ENCODE measurements at regions not wholly inside any gene's neighbourhood (a gene's known extent, or its start where the extent isn't known, plus 50 kb on each side); places are given as distances from the start of the nearest gene placed in this dataset.

GRCh38 chr13:58302349-58302748, 670.8 kb downstream of the PCDH17 start:
- no peaks in the 10 kb centered on the region for H4K20me1 ChIP-seq (ENCODE audit: insufficient read depth)
- no peaks in the 10 kb centered on the region for H3K27me3 ChIP-seq (ENCODE audit: insufficient read depth, low read depth)
- no peaks in the 10 kb centered on the region for H3K4me1 ChIP-seq (ENCODE audit: low read depth, poor library complexity, severe bottlenecking)
- H3K4me3 ChIP-seq (IDR thresholded peaks at IDR 0.05; ENCODE audit: insufficient read depth, low read depth, low read length) = no peak overlapping the region
- no peaks in the 10 kb centered on the region for H3K36me3 ChIP-seq (ENCODE audit: insufficient read depth)
- H3K9ac ChIP-seq = no peak overlapping the region
- no peak overlapping the region for H3K27ac ChIP-seq
- H2AFZ ChIP-seq (ENCODE audit: low read depth) = no peak overlapping the region
- no peak overlapping the region for H3K4me2 ChIP-seq
- TF ChIP-seq, protein P1, sequence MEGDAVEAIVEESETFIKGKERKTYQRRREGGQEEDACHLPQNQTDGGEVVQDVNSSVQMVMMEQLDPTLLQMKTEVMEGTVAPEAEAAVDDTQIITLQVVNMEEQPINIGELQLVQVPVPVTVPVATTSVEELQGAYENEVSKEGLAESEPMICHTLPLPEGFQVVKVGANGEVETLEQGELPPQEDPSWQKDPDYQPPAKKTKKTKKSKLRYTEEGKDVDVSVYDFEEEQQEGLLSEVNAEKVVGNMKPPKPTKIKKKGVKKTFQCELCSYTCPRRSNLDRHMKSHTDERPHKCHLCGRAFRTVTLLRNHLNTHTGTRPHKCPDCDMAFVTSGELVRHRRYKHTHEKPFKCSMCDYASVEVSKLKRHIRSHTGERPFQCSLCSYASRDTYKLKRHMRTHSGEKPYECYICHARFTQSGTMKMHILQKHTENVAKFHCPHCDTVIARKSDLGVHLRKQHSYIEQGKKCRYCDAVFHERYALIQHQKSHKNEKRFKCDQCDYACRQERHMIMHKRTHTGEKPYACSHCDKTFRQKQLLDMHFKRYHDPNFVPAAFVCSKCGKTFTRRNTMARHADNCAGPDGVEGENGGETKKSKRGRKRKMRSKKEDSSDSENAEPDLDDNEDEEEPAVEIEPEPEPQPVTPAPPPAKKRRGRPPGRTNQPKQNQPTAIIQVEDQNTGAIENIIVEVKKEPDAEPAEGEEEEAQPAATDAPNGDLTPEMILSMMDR (conservative IDR thresholded peaks at IDR 0.05; ENCODE audit: low read depth, low read length) = no peak
- H3K79me2 ChIP-seq (ENCODE audit: insufficient read depth, low read depth) = no peaks in the 10 kb centered on the region

GRCh38 chr13:58306062-58306461, 674.5 kb downstream of the PCDH17 start:
- Histone ChIP-seq H3K9ac (no peak overlapping the region), H3K27me3 (ENCODE audit: insufficient read depth, low read depth) (no peaks in the 10 kb centered on the region), H2AFZ (ENCODE audit: low read depth) (no peak overlapping the region), H3K4me1 (ENCODE audit: low read depth, poor library complexity, severe bottlenecking) (no peaks in the 10 kb centered on the region), H3K4me2 (no peak overlapping the region), H3K4me3 (IDR thresholded peaks at IDR 0.05; ENCODE audit: insufficient read depth, low read depth, low read length) (no peak overlapping the region), H3K27ac (no peak overlapping the region), H3K79me2 (ENCODE audit: insufficient read depth, low read depth) (no peaks in the 10 kb centered on the region), H4K20me1 (ENCODE audit: insufficient read depth) (no peaks in the 10 kb centered on the region), H3K36me3 (ENCODE audit: insufficient read depth) (no peaks in the 10 kb centered on the region)
- TF ChIP-seq, protein P1 (conservative IDR thresholded peaks at IDR 0.05; ENCODE audit: low read depth, low read length) = no peak

DNA sequence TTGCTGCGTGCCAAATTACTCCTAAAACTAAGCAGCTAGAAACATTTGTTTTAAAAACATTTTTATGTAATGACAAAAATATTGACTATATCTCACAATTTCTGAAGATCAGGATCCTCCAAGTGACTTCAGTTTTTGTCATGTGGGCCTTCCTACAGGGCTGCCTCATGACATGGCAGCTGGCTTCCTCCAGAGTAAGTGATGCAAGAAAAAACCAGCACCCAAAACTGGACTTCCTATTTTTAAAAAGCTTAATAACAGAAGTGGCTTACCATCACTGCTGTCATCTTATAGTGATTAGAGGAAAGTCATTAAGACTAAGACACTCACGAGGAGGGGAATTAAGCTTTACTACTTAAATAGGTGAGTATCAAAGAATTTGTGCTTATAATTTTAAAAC, 681.7 kb downstream of the PCDH17 start:
- TF ChIP-seq, protein P1 (conservative IDR thresholded peaks at IDR 0.05; ENCODE audit: low read depth, low read length) = no peak
- Histone ChIP-seq H3K4me2 (no peak overlapping the region), H3K4me3 (IDR thresholded peaks at IDR 0.05; ENCODE audit: insufficient read depth, low read depth, low read length) (no peak overlapping the region), H3K27me3 (ENCODE audit: insufficient read depth, low read depth) (no peaks in the 10 kb centered on the region), H3K4me1 (ENCODE audit: low read depth, poor library complexity, severe bottlenecking) (no peaks in the 10 kb centered on the region), H2AFZ (ENCODE audit: low read depth) (no peak overlapping the region), H3K27ac (no peak overlapping the region), H4K20me1 (ENCODE audit: insufficient read depth) (no peaks in the 10 kb centered on the region), H3K9ac (no peak overlapping the region), H3K79me2 (ENCODE audit: insufficient read depth, low read depth) (no peaks in the 10 kb centered on the region), H3K36me3 (ENCODE audit: insufficient read depth) (no peaks in the 10 kb centered on the region)

DNA sequence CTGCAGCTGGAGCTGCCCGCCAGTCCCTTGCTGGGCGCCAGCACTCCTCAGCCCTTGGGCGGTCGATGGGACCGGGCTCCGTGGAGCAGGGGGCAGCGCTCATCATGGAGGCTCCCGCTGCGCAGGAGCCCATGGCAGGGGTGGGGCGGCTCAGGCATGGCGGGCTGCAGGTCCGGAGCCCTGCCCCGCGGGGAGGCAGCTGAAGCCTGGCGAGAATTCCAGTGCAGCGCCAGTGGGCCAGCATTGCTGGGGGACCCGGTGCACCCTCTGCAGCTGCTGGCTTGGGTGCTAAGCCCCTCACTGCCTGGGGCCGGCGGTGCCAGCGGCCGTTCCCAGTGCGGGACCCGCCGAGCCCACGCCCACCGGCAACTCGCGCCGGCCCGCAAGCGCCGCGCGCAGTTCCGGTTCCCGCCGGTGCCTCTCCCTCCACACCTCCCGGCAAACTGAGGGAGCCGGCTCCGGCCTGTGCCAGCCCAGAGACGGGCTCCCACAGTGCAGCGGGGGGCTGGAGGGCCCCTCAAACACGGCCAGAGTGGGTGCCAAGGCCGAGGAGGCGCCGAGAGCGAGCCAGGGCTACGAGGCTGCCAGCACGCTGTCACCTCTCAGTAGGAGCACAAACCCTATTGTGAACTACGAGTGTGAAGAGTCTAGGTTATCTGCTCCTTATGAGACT, 687.1 kb downstream of the PCDH17 start:
- no peak overlapping the region for H2AFZ ChIP-seq (ENCODE audit: low read depth)
- TF ChIP-seq, protein P1 (conservative IDR thresholded peaks at IDR 0.05; ENCODE audit: low read depth, low read length) = no peak

More for the DNA sequence above, 687.1 kb downstream of the PCDH17 start:
- Histone ChIP-seq H3K9ac (no peak overlapping the region), H3K4me1 (ENCODE audit: low read depth, poor library complexity, severe bottlenecking) (no peaks in the 10 kb centered on the region), H3K79me2 (ENCODE audit: insufficient read depth, low read depth) (no peaks in the 10 kb centered on the region), H3K27ac (no peak overlapping the region), H3K36me3 (ENCODE audit: insufficient read depth) (no peaks in the 10 kb centered on the region), H3K4me3 (IDR thresholded peaks at IDR 0.05; ENCODE audit: insufficient read depth, low read depth, low read length) (no peak overlapping the region), H4K20me1 (ENCODE audit: insufficient read depth) (no peaks in the 10 kb centered on the region), H3K4me2 (no peak overlapping the region), H3K27me3 (ENCODE audit: insufficient read depth, low read depth) (no peaks in the 10 kb centered on the region)
